Liver (tissue), 8 donors: ENCODE measurements at regions not wholly inside any gene's neighbourhood (a gene's known extent, or its start where the extent isn't known, plus 50 kb on each side); places are given as distances from the start of the nearest gene placed in this dataset.
A peak's percentile ranks its signal among the peaks of the same experiment; 100 is the strongest.

ENCODE experiments used
- DNase-seq: peaks from one replicate; pipeline ENCODE4 v3.0.0-alpha.2; 2017; ENCODE audit warnings: low spot score
- H3K27ac ChIP-seq, 2 donors: one replicate each; pipeline ENCODE4 v1.7.0; 2013; ENCODE audit warnings: inconsistent platforms in 2 of 2, low read length in 2 of 2, control low read depth in 1 of 2, low read depth in 1 of 2, mild to moderate bottlenecking in 1 of 2
- H3K27me3 ChIP-seq, 4 donors: one replicate each; pipeline versions ENCODE4 v1.6.1 to v1.7.0; 2013; ENCODE audit warnings: low read length in 3 of 4, inconsistent platforms in 1 of 4, mild to moderate bottlenecking in 1 of 4, moderate library complexity in 1 of 4; ENCODE audit not compliant: control insufficient read depth in 4 of 4, insufficient read depth in 4 of 4
- H3K36me3 ChIP-seq, 4 donors: one replicate each; pipeline versions ENCODE4 v1.6.1 to v1.7.0; 2013; ENCODE audit warnings: low read length in 3 of 4, mild to moderate bottlenecking in 3 of 4, low read depth in 1 of 4, moderate library complexity in 1 of 4; ENCODE audit not compliant: control insufficient read depth in 4 of 4, insufficient read depth in 3 of 4
- H3K4me1 ChIP-seq, 4 donors: one replicate each; pipeline versions ENCODE4 v1.6.1 to v1.7.0; 2013; ENCODE audit warnings: low read length in 3 of 4, mild to moderate bottlenecking in 3 of 4, moderate library complexity in 1 of 4; ENCODE audit not compliant: control insufficient read depth in 4 of 4, insufficient read depth in 4 of 4
- H3K4me3 ChIP-seq, 3 donors: one replicate each; pipeline versions ENCODE4 v1.6.1 to v1.7.0; 2013; ENCODE audit warnings: low read length in 3 of 3, control low read depth in 1 of 3, low read depth in 1 of 3, mild to moderate bottlenecking in 1 of 3
- H3K9ac ChIP-seq, 2 donors: one replicate each; pipeline ENCODE4 v1.7.0; 2013; ENCODE audit warnings: low read length in 2 of 2, mild to moderate bottlenecking in 2 of 2, moderate library complexity in 2 of 2, control low read depth in 1 of 2, low read depth in 1 of 2
- H3K9me3 ChIP-seq, 4 donors: one replicate each; pipeline versions ENCODE4 v1.6.1 to v1.7.0; 2013; ENCODE audit warnings: low read length in 3 of 4; ENCODE audit not compliant: control insufficient read depth in 4 of 4
- EGR1 ChIP-seq, 2 donors: IDR thresholded peaks; 2 replicates each; pipeline ENCODE4 v1.6.1; 2016 to 2018; ENCODE audit warnings: antibody characterized with exemption in 2 of 2, low read depth in 2 of 2
- FOXA1 ChIP-seq: IDR thresholded peaks from 2 replicates; pipeline ENCODE4 v1.6.1; 2016; ENCODE audit warnings: antibody characterized with exemption
- FOXA2 ChIP-seq: IDR thresholded peaks from 2 replicates; pipeline ENCODE4 v1.6.1; 2016; ENCODE audit warnings: antibody characterized with exemption
- GABPA ChIP-seq, 2 donors: IDR thresholded peaks in 1 of 2; conservative IDR thresholded peaks in 1 of 2; 2 replicates each; pipeline ENCODE4 v1.6.1; 2016; ENCODE audit warnings: antibody characterized with exemption in 2 of 2, mild to moderate bottlenecking in 1 of 2, moderate library complexity in 1 of 2
- HNF4A ChIP-seq, 2 donors: conservative IDR thresholded peaks; 2 replicates each; pipeline ENCODE4 v1.6.1; 2016; ENCODE audit warnings: antibody characterized with exemption in 2 of 2, mild to moderate bottlenecking in 2 of 2
- JUND ChIP-seq, 2 donors: IDR thresholded peaks; 2 replicates each; pipeline ENCODE4 v1.6.1; 2016; ENCODE audit warnings: antibody characterized with exemption in 2 of 2
- NR2F2 ChIP-seq: IDR thresholded peaks from 2 replicates; pipeline ENCODE4 v1.6.1; 2016; ENCODE audit warnings: antibody characterized with exemption
- RAD21 ChIP-seq, 2 donors: IDR thresholded peaks; 2 replicates each; pipeline ENCODE4 v1.6.1; 2016; ENCODE audit warnings: antibody characterized with exemption in 2 of 2, mild to moderate bottlenecking in 2 of 2
- RXRA ChIP-seq, 2 donors: IDR thresholded peaks; 2 replicates each; pipeline ENCODE4 v1.6.1; 2017 to 2018; ENCODE audit warnings: antibody characterized with exemption in 2 of 2, mild to moderate bottlenecking in 1 of 2
- SP1 ChIP-seq: IDR thresholded peaks from 2 replicates; pipeline ENCODE4 v1.6.1; 2018; ENCODE audit warnings: antibody characterized with exemption, mild to moderate bottlenecking
- TAF1 ChIP-seq: conservative IDR thresholded peaks from 2 replicates; pipeline ENCODE4 v1.6.1; 2016; ENCODE audit warnings: antibody characterized with exemption, mild to moderate bottlenecking
- YY1 ChIP-seq: IDR thresholded peaks from 2 replicates; pipeline ENCODE4 v1.6.1; 2016; ENCODE audit warnings: antibody characterized with exemption, mild to moderate bottlenecking
- WGBS: extraction: QIAGEN DNeasy Blood & Tissue Kit; methylation state at CpG from one replicate; pipeline ENCODE4 v1.1.7; 2013; 5-methylcytosine and 5-hydroxymethylcytosine counted together
- TF ChIP-seq, protein P1 (sequence below): IDR thresholded peaks from 2 replicates; pipeline ENCODE4 v1.6.1; 2016; ENCODE audit warnings: antibody characterized with exemption
- TF ChIP-seq, protein P2 (sequence below): IDR thresholded peaks from 2 replicates; pipeline ENCODE4 v1.6.1; 2016; ENCODE audit warnings: antibody characterized with exemption
- TF ChIP-seq, protein P3 (sequence below): IDR thresholded peaks from 2 replicates; pipeline ENCODE4 v1.6.1; 2016; ENCODE audit warnings: antibody characterized with exemption
- TF ChIP-seq, protein P4 (sequence below): fragments of 150-350 bp; IDR thresholded peaks from 2 replicates; pipeline ENCODE4 v1.5.1; 2017; ENCODE audit warnings: improper control_type of control experiment, low read depth, low read length; ENCODE audit not compliant: missing input control
- TF ChIP-seq, protein P5 (sequence below): IDR thresholded peaks from 2 replicates; pipeline ENCODE4 v1.6.1; 2016; ENCODE audit warnings: antibody characterized with exemption, mild to moderate bottlenecking
- donor health status: healthy.
- donor health status: healthy.
- donor health status: healthy.
- donor health status: healthy.
- donor health status: healthy.

DNA sequence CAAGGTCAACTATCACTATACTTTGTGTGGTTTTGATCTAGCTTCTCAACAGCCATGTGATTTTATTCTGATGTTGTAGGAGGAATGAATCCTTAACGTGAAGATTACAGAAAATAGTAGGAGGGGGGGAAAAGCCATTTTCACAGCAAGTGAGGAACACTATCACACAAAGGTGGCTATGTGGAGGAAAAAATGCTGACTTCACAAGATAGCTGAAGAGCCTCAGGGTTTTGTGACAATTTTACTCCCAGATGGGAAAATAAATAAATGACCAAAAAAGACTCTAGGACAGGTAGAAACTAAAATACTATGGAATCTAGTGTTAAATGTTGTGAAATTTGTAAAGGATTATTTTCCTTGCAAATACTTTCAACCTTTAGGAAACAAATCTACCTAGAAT lies 281.0 kb downstream of the ADRA2A start:
- no peaks in the 10 kb centered on the region for H3K9me3 ChIP-seq
- TF ChIP-seq HNF4A (conservative IDR thresholded peaks at IDR 0.05) (no peak), FOXA1 (no peak), JUND (IDR thresholded peaks at IDR 0.05) (no peak), SP1 (no peak), RXRA (IDR thresholded peaks at IDR 0.05) (no peak), GABPA (IDR thresholded peaks at IDR 0.05 in 1 of 2, conservative IDR thresholded peaks at IDR 0.05 in 1 of 2) (no peak), YY1 (no peak), TAF1 (no peak)
- TF ChIP-seq, protein P1, sequence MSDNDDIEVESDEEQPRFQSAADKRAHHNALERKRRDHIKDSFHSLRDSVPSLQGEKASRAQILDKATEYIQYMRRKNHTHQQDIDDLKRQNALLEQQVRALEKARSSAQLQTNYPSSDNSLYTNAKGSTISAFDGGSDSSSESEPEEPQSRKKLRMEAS = no peak
- TF ChIP-seq, protein P2, sequence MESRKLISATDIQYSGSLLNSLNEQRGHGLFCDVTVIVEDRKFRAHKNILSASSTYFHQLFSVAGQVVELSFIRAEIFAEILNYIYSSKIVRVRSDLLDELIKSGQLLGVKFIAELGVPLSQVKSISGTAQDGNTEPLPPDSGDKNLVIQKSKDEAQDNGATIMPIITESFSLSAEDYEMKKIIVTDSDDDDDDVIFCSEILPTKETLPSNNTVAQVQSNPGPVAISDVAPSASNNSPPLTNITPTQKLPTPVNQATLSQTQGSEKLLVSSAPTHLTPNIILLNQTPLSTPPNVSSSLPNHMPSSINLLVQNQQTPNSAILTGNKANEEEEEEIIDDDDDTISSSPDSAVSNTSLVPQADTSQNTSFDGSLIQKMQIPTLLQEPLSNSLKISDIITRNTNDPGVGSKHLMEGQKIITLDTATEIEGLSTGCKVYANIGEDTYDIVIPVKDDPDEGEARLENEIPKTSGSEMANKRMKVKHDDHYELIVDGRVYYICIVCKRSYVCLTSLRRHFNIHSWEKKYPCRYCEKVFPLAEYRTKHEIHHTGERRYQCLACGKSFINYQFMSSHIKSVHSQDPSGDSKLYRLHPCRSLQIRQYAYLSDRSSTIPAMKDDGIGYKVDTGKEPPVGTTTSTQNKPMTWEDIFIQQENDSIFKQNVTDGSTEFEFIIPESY = no peak
- TF ChIP-seq, protein P3, sequence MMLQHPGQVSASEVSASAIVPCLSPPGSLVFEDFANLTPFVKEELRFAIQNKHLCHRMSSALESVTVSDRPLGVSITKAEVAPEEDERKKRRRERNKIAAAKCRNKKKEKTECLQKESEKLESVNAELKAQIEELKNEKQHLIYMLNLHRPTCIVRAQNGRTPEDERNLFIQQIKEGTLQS = no peak
- no peak overlapping the region for H3K9ac ChIP-seq
- H3K27ac ChIP-seq = no peak overlapping the region
- WGBS = 54% methylated on average over 1 of the region's 1 CpG
- no peak overlapping the region for H3K4me3 ChIP-seq
- peaks cover 0 to 4% (median 0%) of the 10 kb centered on the region in 4 donors for H3K27me3 ChIP-seq
- no peaks in the 10 kb centered on the region for H3K4me1 ChIP-seq
- no peaks in the 10 kb centered on the region for H3K36me3 ChIP-seq
- no peak for DNase-seq

DNA sequence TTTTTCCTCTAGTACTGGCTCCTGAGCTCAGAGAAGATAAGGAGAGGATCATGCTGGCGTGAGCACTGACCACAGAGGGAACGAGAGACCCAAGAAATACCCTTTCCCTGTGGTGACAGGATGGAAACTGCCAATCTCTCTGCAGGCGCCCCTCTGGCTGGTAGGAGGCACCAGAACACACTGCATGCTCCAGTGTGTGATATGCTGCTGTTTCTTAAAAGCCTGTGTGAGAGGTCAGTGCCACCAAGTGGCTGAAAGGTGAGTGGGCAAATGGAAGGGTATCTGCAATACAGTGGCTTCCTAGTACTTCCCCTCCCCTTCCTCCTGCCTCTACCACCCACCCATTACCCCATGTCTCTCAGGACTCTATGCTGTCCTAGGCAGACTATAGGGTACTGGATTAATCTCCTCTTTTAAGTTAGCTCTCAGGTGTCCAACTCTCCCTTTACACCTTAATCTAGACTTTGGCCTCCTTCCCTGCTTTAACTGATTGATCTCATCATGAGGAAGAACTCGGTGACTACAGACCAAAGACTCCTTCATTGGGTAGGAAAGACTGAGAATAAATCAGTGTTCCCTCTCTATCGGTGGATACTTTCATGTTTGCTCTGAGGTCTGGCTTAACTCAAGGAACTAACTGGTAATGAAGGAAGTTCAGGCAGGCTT lies 283.6 kb downstream of the ADRA2A start:
- Histone ChIP-seq H3K9me3 (no peaks in the 10 kb centered on the region), H3K27ac (no peak overlapping the region), H3K27me3 (no peaks in the 10 kb centered on the region), H3K4me3 (no peak overlapping the region), H3K36me3 (no peaks in the 10 kb centered on the region), H3K9ac (no peak overlapping the region), H3K4me1 (no peaks in the 10 kb centered on the region)
- 24% methylated on average over 5 of the region's 5 CpGs for WGBS
- TF ChIP-seq JUND (IDR thresholded peaks at IDR 0.05) (no peak), RAD21 (IDR thresholded peaks at IDR 0.05) (peak; percentile 78 to 83)
- TF ChIP-seq, protein P4, sequence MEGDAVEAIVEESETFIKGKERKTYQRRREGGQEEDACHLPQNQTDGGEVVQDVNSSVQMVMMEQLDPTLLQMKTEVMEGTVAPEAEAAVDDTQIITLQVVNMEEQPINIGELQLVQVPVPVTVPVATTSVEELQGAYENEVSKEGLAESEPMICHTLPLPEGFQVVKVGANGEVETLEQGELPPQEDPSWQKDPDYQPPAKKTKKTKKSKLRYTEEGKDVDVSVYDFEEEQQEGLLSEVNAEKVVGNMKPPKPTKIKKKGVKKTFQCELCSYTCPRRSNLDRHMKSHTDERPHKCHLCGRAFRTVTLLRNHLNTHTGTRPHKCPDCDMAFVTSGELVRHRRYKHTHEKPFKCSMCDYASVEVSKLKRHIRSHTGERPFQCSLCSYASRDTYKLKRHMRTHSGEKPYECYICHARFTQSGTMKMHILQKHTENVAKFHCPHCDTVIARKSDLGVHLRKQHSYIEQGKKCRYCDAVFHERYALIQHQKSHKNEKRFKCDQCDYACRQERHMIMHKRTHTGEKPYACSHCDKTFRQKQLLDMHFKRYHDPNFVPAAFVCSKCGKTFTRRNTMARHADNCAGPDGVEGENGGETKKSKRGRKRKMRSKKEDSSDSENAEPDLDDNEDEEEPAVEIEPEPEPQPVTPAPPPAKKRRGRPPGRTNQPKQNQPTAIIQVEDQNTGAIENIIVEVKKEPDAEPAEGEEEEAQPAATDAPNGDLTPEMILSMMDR = peak; percentile 52
- DNase-seq = no peak

DNA sequence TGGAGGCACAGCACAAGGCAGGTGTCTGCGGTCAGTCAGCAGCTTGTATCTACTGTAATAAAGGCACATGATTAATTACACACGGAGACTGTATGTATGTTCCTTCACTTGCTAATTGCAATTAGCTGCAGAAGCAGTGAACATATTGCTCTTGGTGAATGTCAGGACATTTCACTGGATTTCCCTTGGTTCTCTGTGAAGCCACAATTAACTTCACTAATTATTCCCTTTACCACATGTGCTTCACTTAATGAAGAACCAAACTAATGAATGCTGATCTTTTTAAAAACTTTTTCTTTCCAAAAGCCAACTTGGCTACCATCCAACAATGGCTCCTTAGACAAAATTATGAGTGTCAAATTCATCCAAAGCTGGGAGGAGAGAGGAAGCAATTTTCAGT lies 290.7 kb downstream of the ADRA2A start:
- Histone ChIP-seq H3K4me3 (no peak overlapping the region), H3K27ac (no peak overlapping the region), H3K4me1 (no peaks in the 10 kb centered on the region), H3K36me3 (no peaks in the 10 kb centered on the region), H3K9ac (no peak overlapping the region), H3K27me3 (no peaks in the 10 kb centered on the region), H3K9me3 (no peaks in the 10 kb centered on the region)
- DNase-seq = no peak
- WGBS = 89% methylated on average over 2 of the region's 2 CpGs
- TF ChIP-seq RAD21 (IDR thresholded peaks at IDR 0.05) (no peak), FOXA2 (no peak), TAF1 (no peak), EGR1 (IDR thresholded peaks at IDR 0.05; ENCODE audit: low read depth in 2 of 2) (no peak), NR2F2 (no peak), FOXA1 (no peak), JUND (IDR thresholded peaks at IDR 0.05) (no peak), GABPA (IDR thresholded peaks at IDR 0.05 in 1 of 2, conservative IDR thresholded peaks at IDR 0.05 in 1 of 2) (no peak)
- TF ChIP-seq, protein P2 = no peak
- TF ChIP-seq, protein P5, sequence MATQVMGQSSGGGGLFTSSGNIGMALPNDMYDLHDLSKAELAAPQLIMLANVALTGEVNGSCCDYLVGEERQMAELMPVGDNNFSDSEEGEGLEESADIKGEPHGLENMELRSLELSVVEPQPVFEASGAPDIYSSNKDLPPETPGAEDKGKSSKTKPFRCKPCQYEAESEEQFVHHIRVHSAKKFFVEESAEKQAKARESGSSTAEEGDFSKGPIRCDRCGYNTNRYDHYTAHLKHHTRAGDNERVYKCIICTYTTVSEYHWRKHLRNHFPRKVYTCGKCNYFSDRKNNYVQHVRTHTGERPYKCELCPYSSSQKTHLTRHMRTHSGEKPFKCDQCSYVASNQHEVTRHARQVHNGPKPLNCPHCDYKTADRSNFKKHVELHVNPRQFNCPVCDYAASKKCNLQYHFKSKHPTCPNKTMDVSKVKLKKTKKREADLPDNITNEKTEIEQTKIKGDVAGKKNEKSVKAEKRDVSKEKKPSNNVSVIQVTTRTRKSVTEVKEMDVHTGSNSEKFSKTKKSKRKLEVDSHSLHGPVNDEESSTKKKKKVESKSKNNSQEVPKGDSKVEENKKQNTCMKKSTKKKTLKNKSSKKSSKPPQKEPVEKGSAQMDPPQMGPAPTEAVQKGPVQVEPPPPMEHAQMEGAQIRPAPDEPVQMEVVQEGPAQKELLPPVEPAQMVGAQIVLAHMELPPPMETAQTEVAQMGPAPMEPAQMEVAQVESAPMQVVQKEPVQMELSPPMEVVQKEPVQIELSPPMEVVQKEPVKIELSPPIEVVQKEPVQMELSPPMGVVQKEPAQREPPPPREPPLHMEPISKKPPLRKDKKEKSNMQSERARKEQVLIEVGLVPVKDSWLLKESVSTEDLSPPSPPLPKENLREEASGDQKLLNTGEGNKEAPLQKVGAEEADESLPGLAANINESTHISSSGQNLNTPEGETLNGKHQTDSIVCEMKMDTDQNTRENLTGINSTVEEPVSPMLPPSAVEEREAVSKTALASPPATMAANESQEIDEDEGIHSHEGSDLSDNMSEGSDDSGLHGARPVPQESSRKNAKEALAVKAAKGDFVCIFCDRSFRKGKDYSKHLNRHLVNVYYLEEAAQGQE = no peak
- TF ChIP-seq, protein P3 = no peak
